OCI-LY1 (cell line): ENCODE measurements at regions not wholly inside any gene's neighbourhood (a gene's known extent, or its start where the extent isn't known, plus 50 kb on each side); places are given as distances from the start of the nearest gene placed in this dataset.

Experiments
- H2AFZ ChIP-seq: fragments of 200-600 bp; sonication (generic), shearing (Covaris generic); 2 replicates; pipeline ENCODE4 v1.6.0; 2014; ENCODE audit warnings: antibody characterized with exemption, mild to moderate bottlenecking, low read length
- H3F3A ChIP-seq: fragments of 200-600 bp; sonication (generic), shearing (Covaris generic); 2 replicates; pipeline ENCODE4 v1.6.0; 2014; ENCODE audit warnings: mild to moderate bottlenecking, antibody characterized with exemption, low read length, moderate library complexity; ENCODE audit not compliant: insufficient read depth
- H3K27ac ChIP-seq: fragments of 200-600 bp; sonication (generic); 2 replicates; pipeline ENCODE4 v1.5.1; 2014; ENCODE audit warnings: low read length, mixed run types, mild to moderate bottlenecking, low read depth; ENCODE audit not compliant: poor library complexity, severe bottlenecking
- H3K27me3 ChIP-seq: fragments of 200-600 bp; sonication (generic); 2 replicates; pipeline ENCODE4 v1.6.0; 2014; ENCODE audit warnings: antibody characterized with exemption, mild to moderate bottlenecking, low read length, moderate library complexity; ENCODE audit not compliant: insufficient read depth
- H3K36me3 ChIP-seq: fragments of 200-600 bp; sonication (generic); 2 replicates; pipeline ENCODE4 v1.6.1; 2014; ENCODE audit warnings: mild to moderate bottlenecking, antibody characterized with exemption, low read length, moderate library complexity, mixed read lengths; ENCODE audit not compliant: insufficient read depth
- H3K4me1 ChIP-seq: fragments of 200-600 bp; sonication (generic); 2 replicates; pipeline ENCODE4 v1.5.1; 2014; ENCODE audit warnings: mild to moderate bottlenecking, low read length, moderate library complexity; ENCODE audit not compliant: insufficient read depth, severe bottlenecking
- H3K4me2 ChIP-seq: fragments of 200-600 bp; sonication (generic), shearing (Covaris generic); 2 replicates; pipeline ENCODE4 v1.6.1; 2014; ENCODE audit warnings: low read length
- H3K4me3 ChIP-seq: fragments of 200-600 bp; sonication (generic); 2 replicates; pipeline ENCODE4 v1.5.1; 2014; ENCODE audit warnings: low read length, low read depth, mild to moderate bottlenecking, mixed read lengths; ENCODE audit not compliant: poor library complexity, severe bottlenecking
- H3K79me2 ChIP-seq: fragments of 200-600 bp; shearing (Covaris generic); 2 replicates; pipeline ENCODE4 v1.6.1; 2016; ENCODE audit warnings: mixed run types, low read length, mixed read lengths; ENCODE audit not compliant: insufficient read depth
- H3K9ac ChIP-seq: fragments of 200-600 bp; sonication (generic), shearing (Covaris generic); 2 replicates; pipeline ENCODE4 v1.6.1; 2014; ENCODE audit warnings: mild to moderate bottlenecking, low read length, mixed read lengths
- H3K9me2 ChIP-seq: fragments of 200-600 bp; sonication (generic), shearing (Covaris generic); 2 replicates; pipeline ENCODE4 v1.6.1; 2014; ENCODE audit warnings: low read depth, mild to moderate bottlenecking, low read length, mixed read lengths
- H3K9me3 ChIP-seq: fragments of 200-600 bp; shearing (Covaris generic); 2 replicates; pipeline ENCODE4 v1.6.1; 2014; ENCODE audit warnings: low read length, mixed read lengths
- H4K20me1 ChIP-seq: fragments of 200-600 bp; sonication (generic), shearing (Covaris generic); 2 replicates; pipeline ENCODE4 v1.6.0; 2016; ENCODE audit warnings: mild to moderate bottlenecking, low read length; ENCODE audit not compliant: insufficient read depth
- EZH2 ChIP-seq: fragments of 200-600 bp; sonication (generic), shearing (Covaris generic); IDR thresholded peaks from 2 replicates; pipeline ENCODE4 v1.8.0; 2017; ENCODE audit warnings: borderline replicate concordance, mixed run types, mild to moderate bottlenecking, antibody characterized with exemption, low read length, moderate library complexity, mixed read lengths
- TF ChIP-seq, protein P1 (sequence below): fragments of 200-600 bp; sonication (generic), shearing (Covaris generic); IDR thresholded peaks from 2 replicates; pipeline ENCODE4 v1.5.1; 2017; ENCODE audit warnings: mild to moderate bottlenecking, antibody characterized with exemption, low read length, moderate library complexity, mixed read lengths

DNA sequence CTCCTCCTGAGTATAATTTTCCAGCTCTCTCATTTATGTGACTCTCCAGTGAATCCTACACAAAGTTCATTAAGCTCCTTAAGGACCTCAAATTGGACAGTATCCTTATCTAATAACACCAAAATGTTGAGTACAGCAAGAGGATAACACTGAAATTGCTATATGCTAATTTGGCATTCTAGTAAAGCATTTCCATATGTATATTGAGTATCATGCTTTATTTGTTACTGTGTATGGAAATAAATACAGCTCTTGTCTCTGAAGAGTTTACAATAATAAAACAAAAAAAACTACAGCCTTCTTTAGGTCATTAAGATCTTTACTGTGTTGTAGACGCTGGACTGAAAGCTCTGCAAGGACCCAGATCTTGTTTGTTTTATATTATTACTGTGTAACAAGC, 1341.3 kb downstream of the ROBO1 start:
- H3K79me2 ChIP-seq: no peaks in the 10 kb centered on the region
- H3K9me2 ChIP-seq: no peaks in the 10 kb centered on the region
- H3F3A ChIP-seq: no peaks in the 10 kb centered on the region
- no peaks in the 10 kb centered on the region for H3K36me3 ChIP-seq
- no peaks in the 10 kb centered on the region for H3K4me1 ChIP-seq
- H3K27ac ChIP-seq: no peak overlapping the region
- no peak overlapping the region for H3K4me3 ChIP-seq
- no peak overlapping the region for H2AFZ ChIP-seq
- H3K27me3 ChIP-seq: no peaks in the 10 kb centered on the region
- no peaks in the 10 kb centered on the region for H3K9me3 ChIP-seq
- no peaks in the 10 kb centered on the region for H4K20me1 ChIP-seq
- no peak overlapping the region for H3K9ac ChIP-seq
- no peak for TF ChIP-seq EZH2
- TF ChIP-seq, protein P1, sequence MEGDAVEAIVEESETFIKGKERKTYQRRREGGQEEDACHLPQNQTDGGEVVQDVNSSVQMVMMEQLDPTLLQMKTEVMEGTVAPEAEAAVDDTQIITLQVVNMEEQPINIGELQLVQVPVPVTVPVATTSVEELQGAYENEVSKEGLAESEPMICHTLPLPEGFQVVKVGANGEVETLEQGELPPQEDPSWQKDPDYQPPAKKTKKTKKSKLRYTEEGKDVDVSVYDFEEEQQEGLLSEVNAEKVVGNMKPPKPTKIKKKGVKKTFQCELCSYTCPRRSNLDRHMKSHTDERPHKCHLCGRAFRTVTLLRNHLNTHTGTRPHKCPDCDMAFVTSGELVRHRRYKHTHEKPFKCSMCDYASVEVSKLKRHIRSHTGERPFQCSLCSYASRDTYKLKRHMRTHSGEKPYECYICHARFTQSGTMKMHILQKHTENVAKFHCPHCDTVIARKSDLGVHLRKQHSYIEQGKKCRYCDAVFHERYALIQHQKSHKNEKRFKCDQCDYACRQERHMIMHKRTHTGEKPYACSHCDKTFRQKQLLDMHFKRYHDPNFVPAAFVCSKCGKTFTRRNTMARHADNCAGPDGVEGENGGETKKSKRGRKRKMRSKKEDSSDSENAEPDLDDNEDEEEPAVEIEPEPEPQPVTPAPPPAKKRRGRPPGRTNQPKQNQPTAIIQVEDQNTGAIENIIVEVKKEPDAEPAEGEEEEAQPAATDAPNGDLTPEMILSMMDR: no peak
- H3K4me2 ChIP-seq: no peak overlapping the region

DNA sequence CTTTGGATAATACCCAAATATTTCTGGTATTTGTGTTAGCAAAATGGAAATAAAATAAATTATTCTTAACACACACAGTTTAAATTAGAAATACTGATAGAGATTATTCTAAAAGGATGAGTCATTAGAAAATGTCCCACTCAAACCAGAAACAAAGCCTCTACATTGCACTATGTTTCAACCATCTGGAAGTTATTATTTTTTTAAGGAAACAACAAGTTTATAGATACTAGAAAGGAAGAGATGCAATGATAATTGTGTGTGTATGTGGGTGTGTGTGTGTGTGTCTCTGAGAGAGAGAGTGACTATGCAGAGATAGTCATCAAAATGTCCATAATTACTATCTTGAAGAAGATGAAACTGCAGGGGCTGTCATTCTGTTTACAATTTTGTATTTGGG, 1340.5 kb downstream of the ROBO1 start:
- Histone ChIP-seq H3K4me2 (no peak overlapping the region), H3F3A (no peaks in the 10 kb centered on the region), H3K27me3 (no peaks in the 10 kb centered on the region), H3K9ac (no peak overlapping the region), H3K27ac (no peak overlapping the region), H3K9me2 (no peaks in the 10 kb centered on the region), H3K79me2 (no peaks in the 10 kb centered on the region), H3K9me3 (no peaks in the 10 kb centered on the region), H2AFZ (no peak overlapping the region), H3K4me1 (no peaks in the 10 kb centered on the region), H4K20me1 (no peaks in the 10 kb centered on the region), H3K4me3 (no peak overlapping the region), H3K36me3 (no peaks in the 10 kb centered on the region)
- TF ChIP-seq, protein P1: no peak
- TF ChIP-seq EZH2: no peak

DNA sequence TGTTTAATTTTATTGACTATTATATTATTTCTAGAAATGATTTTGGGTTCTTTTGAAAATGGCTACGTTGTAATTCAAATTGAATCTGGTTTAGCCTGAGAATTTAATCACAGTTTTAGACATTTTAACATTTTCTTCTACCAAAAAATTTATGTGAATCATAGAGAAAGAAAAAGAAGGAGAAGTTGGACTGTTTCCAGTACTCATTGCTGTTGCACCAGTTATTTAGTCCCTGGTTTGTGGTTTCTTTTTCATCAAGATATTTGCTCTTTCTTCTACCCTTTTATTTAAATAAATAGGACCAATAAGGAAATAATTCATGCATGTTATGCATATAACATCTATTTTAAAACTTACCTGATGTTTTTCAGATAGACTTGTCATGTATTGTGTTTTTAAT, 1337.1 kb downstream of the ROBO1 start:
- Histone ChIP-seq H3K4me1 (no peaks in the 10 kb centered on the region), H3K36me3 (no peaks in the 10 kb centered on the region), H3K27me3 (no peaks in the 10 kb centered on the region), H3K9ac (no peak overlapping the region), H3K9me3 (no peaks in the 10 kb centered on the region), H3K4me3 (no peak overlapping the region), H2AFZ (no peak overlapping the region), H3K9me2 (no peaks in the 10 kb centered on the region), H3K79me2 (no peaks in the 10 kb centered on the region), H4K20me1 (no peaks in the 10 kb centered on the region), H3K4me2 (no peak overlapping the region), H3K27ac (no peak overlapping the region), H3F3A (no peaks in the 10 kb centered on the region)
- TF ChIP-seq, protein P1: no peak
- TF ChIP-seq EZH2: no peak
